DMS153 treated with DMSO at 0.1 percent for 48 hours (cell line): ENCODE measurements at regions not wholly inside any gene's neighbourhood (a gene's known extent, or its start where the extent isn't known, plus 50 kb on each side); places are given as distances from the start of the nearest gene placed in this dataset.

ENCODE experiments used
- DNase-seq: peaks from one replicate; lab custom pipeline; 2025; ENCODE audit not compliant: unreplicated experiment; lab: John Stamatoyannopoulos, UW

DNA sequence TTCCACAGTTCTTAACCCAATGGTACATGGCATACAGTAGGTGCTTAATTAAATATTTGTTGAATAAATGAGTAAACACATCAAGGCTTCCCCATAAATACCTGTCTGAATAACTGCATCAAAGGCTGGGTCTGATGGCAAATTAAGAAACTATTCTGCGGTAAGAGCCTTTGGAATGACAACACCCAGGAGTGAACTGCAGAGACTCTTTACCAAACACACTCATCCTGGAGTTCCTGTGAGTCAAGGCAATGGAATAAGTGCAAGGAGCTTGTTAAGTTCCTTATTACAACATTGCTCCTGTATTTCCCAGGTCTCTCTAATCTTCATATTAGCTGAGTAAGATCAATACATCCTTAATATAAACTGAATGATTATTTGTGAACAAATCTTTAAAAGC lies 119.9 kb upstream of the STT3B start:
- no peak for DNase-seq

DNA sequence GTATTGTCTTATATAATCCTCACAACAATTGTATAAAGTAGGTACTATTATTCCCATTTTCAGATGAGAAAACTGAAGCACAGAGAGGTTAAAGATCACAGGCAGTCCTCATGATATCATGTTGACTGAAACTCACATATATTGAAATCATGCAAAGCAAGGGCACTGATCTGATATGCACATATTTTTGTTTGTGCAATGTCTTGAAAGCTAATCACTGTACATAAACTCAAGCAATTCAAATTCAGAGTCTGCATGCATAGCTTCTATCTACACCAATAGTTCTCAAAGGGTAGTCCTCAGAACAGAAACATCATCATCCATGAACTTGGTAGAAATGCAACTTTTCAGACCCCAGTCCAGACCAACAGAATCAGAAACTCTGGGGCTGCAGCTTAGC lies 119.2 kb upstream of the STT3B start:
- no peak for DNase-seq

DNA sequence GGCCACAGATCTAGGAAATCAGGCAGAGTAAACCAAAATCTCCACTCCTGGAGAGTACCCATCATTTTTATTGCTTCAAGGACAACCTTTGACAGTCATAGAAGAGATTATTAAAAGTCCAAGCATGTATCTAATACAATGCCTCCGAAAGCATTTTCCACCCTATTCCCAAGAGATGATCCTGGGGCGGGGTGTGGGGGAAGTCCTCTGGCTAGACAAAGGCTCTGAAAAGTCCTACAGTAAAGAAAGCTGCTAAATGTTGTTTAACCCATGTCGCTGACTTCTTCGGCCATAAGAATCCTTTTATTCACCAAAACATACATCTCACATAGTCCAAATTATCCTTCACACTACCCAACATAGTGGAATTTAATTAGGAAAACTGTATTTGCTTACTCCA lies 115.7 kb upstream of the STT3B start:
- no peak for DNase-seq

DNA sequence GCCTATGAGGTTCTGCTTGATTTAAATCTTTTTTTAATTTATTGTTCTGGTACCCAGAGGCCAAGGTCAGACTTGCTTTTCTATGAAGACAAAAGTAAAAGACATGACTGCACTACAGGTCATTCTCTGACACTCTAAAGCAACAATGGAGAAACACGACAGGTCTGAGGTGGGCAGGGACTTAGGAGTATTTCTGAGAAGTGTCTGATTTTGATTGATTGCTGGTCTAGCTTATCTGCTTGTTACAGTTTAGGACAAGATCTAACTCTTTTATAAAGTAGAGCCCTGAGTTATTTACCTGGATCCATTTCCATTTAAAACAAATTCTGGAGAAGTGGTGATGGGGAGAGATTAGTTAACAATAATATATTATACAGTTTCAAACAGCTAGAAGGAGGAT lies 115.2 kb upstream of the STT3B start:
- no peak for DNase-seq

DNA sequence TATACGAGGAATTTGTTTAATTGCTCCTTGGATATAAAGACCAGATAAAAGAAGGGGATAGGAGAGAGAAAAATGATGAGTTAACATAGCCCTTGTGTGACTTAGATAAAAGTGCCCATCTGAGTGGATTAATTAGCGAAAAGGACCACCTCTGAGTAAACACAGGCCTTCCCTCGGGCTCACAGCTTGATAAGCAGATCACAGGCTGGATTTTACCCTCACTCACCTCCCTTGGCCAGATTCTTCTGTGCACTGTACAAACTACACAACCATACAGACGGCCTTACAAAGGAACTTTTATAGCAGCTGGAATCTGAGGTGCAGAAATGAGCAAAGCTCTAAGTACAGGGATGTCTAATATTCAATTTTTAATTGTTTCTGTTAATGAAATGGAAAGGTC lies 112.4 kb upstream of the STT3B start:
- DNase-seq: no peak

DNA sequence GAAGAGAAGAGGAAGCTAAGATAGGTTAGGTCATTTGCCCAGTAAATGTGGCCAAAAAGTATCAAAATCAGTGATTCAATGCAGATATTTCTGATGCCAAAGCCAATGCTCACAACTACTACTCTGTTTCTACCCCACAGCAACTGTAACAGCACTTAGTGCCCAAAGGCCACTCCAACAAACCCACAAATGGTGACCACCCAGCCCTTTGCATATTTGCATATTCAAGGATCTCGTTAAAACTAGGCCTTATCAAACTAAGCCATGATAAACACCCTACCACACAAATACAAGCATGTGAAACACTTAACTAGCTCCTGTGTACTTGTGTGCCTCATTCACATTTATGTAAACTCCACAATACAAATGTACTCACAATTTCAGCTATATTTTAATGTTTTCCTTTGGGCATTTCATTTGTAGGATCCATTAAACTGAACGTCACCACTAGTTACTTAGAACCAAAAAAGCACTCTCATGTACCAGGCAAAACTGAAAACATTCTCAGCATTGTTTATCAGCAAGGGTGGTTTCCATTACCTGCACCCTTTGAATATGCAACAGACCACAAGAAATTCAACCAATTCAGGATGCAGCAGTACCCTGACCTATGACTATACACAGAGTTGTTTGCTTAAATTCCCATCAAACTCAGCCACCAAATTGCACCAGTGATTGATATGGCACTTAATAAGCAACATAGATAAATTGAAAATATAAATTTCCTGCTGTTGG lies 111.2 kb upstream of the STT3B start:
- DNase-seq: no peak

DNA sequence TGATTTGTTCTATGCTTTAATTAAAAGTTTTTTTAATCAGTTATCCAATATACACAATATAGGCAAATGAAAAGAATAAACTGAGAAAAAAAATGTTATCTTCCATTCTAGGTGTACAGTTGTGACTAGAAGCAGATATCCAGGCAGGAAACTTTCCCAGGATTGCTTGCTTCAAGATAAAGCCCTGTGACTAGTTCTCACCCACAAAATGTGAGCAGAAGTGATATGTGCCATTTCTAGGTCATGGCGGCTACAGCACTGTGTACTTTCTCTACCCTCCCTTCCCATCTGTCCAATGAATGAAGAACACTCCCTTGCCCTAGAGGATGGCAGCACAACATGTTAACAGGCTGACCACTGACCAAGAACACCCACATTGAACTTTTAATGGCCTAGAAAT lies 110.5 kb upstream of the STT3B start:
- no peak for DNase-seq

DNA sequence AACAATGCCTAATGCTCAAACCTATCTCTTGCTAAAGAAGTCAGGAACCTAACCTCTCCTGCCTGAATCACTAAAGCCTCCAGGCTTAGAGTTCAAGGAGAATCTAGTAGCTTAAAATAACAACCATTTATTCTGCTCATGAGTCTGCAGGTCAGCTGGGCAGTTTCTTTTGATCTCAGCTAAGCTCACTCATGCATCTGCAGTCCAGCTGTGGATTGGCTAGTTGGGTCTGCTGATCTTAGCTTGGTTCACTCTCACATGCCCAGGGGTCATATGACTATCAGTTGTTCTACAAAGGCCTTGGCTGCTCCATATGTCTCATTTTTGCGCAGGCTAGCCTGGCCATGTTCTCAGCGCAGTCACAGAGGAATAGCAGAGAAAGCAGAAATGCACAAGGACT lies 109.2 kb upstream of the STT3B start:
- no peak for DNase-seq

DNA sequence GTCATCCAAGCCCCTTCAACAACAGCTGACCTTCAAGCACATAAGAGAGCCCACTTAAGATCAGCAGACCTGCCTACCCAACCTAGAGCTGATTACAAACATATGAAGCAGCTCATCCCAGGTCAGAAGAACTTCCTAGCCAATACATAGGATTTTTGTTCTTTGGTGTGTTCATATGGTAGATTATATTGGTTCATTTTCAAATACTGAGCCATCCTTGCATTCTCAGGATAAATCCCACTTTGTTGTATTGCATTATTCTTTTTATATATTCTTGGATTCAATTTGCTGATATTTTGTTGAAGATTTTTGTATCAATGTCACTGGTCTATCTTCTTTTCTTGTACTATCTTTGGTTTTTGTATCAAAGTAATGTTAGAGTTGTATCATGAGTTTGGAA lies 107.3 kb upstream of the STT3B start:
- DNase-seq: no peak

DNA sequence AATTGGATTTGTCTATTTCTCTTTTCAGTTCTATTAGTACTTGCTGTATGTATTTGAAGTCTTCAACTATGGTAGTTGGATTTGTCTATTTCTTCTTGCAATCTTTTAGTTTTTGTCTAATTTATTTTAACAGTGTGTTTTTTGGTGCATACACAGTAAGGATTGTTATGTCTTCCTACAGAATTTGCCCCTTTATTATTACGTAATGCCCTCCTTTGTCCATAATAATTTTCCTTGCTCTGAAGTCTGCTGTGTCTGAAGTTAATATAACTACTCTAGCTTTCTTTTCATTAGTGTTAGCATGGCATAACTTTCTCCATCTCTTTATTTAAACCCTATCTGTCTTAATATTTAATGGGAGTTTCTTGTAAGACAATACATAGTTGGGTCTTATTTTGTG lies 105.1 kb upstream of the STT3B start:
- DNase-seq: no peak

DNA sequence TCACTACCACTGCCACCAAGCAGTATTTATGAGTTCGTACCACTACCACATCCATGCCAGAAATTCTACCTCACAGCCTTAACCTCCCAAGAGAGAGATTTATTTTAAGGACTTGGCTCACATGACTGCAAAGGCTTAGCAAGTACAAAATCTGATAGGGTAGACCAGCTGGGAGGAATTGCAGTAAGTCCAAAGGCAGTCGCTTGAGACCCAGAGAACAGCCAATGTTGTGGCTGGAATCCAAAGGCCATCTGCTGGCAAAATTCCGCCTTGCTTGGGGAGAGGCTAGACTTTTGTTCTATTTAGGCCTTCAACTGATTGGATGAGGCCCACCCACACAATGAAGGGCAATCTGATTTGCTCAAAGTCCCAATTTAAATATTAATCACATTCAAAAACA lies 101.4 kb upstream of the STT3B start:
- DNase-seq: no peak

DNA sequence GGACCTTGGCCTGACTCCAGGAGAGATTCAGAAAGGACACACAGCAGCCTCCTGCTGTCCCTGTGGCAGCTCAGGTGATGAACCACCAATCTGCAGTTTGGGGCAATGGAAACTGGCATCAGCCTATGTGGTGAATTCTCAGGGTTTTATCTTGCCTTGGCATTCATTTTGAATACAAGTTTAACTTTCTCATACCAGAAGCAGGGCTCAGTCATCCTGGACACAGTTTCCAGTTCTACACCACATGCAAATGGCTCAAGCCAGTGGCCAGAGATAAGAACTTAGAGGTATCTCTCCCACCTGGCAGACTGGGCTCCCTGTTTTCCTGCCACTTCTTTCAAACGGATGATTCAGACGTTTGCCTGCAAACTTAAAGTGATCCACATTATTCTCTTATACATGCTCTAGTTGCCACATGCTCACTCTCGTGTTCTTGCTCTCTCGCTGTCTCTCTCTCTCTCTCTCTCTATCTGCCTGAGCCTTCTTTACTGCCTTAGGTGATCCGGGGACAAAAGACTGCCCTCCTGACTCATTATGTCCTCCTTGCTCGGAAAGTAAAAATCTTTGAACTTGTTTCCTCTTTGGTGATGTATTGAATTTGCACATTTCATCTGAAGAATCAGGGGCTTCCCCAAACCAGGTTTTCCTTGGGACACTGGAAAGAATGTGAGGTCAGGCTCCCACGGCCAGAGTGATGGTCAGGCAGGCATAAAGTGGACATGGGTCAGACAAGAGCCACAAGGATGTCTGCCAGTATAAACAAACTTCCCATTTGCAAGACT lies 99.6 kb upstream of the STT3B start:
- no peak for DNase-seq

DNA sequence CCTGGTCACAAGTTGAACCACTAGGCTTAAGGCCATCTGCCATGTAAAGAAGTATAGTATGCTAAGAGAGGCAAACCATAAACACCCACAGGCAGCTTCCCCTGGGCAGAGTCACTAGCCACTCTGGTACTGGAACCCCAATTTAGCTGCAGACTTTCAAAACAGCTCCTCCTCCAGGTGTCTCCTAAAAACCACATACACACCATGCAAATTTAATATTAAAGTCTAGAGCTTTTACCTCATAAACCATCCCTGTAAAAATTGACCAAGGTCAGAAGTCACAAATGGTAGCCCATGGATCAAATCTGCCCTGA lies 99.1 kb upstream of the STT3B start:
- DNase-seq: no peak

DNA sequence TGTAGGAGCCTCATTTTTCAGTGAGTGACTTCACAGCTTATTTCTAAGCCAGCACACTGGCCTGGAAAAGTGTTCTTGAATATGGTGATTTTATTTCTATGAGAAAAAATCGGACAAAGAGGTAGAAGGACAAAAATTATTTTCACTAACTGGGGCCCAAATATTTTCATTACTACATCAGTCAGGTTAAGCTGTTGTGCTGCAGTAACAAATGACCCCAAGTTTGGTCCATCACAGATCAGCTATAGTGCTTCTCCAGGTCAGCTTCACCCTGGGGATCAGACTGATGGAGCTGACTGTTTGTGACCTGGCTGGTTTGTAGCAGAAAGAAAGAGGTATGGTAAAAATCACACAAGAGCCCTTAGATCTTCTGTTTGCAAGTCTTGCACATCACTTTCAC lies 97.9 kb upstream of the STT3B start:
- DNase-seq: no peak

DNA sequence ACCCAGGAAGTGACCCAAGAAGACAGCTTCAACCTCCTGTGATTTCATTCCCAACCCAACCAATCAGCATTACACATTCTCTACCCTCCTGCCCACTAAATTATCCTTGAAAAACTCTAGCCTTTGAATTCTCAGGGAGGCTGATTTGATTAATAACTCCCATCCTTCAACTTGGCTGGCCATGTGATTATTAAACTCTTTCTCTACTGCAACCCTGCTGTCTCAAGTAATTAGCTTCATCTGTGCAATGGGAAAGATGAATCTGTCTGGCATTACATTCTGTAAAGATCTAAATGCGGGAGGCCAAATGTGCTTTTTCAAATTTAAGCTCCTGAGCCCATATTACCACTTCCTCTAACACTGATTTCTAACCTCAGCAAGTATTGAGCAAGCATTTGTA lies 95.9 kb upstream of the STT3B start:
- DNase-seq: no peak

DNA sequence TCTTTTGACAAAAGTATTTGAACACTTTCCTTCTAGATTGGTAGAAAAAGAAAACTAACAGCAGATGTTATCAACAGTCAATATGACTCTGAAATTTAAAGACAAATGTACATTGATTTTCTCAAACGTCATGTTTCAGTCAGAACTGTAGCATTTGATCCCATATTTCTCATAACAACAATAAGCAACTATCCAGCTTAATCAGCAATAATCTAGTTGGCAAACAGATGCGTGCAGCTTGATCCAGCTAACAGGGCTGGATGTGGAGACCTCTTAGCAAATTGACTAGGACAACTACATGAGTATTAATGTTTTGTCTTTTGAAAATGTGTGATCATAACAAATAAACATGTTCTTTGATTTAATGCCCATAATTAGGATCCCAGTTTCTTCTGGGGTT lies 94.0 kb upstream of the STT3B start:
- no peak for DNase-seq

DNA sequence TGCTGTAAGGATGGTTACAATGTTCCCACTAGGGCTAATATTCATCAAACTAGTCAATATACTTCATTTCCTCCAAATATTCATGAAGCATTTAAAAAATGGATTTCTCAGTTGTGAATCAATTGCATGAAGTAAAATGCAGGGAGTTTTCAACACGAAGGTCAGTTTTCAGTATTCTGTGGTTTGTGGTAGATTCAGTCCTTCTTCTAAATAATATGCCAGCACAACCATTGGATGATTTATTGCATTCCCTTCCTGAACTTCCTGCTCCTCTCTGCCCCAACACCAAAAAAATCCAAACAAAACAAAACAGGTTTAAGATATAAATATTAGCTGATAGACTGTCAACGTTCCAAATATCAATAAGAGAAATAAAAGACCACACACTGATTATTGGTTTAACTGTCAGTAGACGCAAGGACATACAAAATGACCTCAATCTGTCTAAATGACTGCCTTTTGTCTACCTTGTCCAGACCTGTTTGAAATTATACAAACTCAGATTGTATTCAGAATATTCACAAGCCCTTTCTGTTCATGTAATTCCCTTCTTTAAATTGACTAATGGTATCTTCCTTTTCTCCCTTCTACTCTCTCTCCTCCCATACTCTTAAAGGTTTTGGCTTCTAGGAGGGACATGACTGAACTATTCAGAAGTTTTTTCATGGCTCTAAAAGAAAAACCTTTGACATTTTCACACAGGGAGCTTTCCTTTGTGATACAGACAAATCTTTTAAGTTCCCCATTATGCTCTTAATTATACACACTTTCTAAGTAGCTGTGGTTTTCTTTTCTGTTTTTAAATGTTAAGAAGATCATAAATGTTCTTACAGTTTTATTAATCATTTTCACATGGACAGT lies 92.6 kb upstream of the STT3B start:
- DNase-seq: no peak

DNA sequence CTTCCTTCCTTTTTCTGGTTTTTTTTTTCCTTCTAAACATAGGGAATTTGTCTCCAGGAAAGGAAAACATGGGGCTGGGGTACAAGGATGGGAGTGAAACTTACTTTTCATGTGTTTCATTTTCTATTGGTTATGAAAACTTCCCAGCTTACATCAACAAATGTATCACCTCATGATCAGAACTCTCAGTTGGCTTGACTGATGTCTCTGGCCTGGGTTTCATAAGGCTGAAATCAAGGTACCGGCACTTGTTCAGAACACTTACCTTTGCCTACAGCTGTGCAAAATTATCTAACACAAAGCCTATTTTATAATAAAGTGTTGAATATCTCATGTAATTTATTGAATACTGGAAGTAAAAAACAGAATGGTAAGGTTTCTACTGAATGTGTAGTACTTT lies 91.8 kb upstream of the STT3B start:
- no peak for DNase-seq

DNA sequence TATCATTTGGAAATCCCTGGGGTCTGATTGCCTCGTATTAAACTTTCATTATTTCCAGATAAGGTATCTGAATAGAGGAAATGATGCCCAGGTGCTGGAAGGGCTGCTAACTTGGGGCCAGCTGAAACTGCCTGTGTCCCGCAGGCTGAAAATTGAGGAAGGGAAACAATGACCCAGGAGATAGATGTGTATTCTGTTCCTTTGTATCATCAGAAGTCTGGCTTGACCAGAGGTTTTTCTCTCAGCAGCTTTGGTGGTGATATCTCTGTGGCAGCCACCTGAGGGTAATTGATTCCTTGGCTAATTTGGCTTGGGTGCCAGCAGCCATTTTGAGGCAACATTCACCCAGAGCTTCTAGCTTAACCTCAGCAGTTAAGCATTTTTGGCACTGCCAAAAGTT lies 90.0 kb upstream of the STT3B start:
- no peak for DNase-seq

DNA sequence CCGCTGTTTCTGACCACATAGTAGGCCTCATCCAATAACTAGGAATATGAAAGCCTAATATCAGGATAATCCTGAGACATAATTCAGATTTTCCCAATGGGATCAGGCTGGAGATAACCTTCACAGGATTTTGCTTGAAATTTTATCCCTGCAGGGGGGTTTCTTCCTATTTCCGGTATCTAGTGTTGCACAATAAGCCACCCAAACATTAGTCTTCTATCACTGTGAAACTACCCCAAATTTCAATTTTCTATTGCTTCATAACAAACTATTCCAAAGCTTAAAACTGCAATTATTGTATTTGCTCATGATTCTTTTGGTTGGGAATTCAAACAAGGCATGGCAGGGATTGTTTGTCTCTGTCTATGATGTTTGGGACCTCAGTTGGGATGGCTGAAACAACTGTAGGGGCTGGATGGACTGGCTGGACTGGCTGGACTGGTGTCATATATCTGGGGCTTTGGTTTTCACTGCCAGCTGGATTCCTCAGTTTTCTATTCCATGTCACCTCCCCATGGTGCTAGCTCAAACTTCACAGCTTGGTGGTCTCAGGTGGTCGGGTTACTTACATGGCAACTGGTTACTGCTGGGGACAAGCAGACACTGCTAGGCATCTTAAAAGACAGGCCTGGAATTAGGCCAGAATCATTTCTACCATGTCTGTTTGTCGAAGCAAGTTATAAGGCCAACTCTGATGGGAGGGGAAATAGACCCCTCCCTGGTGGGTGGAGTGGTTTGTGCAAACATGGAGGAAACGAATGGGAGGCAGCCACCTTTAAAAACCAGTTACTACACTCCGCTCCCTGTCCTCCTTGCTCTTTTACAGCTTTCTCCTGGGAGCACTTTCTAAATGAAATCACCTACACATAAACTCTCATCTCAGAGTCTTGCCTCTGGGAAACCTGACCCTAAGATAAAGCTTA lies 88.2 kb upstream of the STT3B start:
- no peak for DNase-seq

DNA sequence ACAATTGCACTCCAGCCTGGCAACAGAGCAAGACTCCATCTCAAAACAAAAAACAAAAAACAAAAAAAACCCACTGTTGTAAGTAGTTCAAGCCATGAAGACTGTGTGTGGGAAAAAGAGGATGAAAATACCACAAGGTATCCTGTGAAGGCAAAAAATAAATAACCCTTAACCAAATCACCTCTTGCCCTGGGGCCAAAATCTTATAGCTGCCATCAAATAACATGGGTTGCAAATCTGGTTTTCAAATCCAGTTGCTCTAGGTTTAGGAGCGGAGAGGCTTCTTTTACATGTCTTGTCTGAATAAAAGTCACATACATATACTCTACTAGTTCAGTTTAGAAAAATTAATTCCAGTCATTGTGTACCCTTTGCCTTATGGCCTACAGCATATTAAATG lies 87.0 kb upstream of the STT3B start:
- no peak for DNase-seq
